Activated B cell treated with CpG ODN at 0.5 μM for 24 hours (primary cell): ENCODE measurements at regions not wholly inside any gene's neighbourhood (a gene's known extent, or its start where the extent isn't known, plus 50 kb on each side); places are given as distances from the start of the nearest gene placed in this dataset.

Experiments
- ATAC-seq: fragments of 200-7000 bp; cut with Tn5 transposase; one replicate; pipeline ENCODE4 v1.10.0; 2021; ENCODE audit warnings: low read depth, mild to moderate bottlenecking, moderate library complexity
- CTCF ChIA-PET: fragments of 350-600 bp; sonication (Branson Sonifier 250); formaldehyde crosslinking; loops from one replicate; lab custom pipeline; 2021; ENCODE audit warnings: antibody characterized with exemption; lab: Charles Lee
- POLR2A ChIA-PET: fragments of 350-600 bp; sonication (Branson Sonifier 250); formaldehyde crosslinking; loops from one replicate; lab custom pipeline; 2021; ENCODE audit warnings: antibody characterized with exemption; lab: Charles Lee
- DNase-seq: peaks from one replicate; pipeline ENCODE4 v3.0.0; 2022
- H3K27ac Mint-ChIP-seq: one replicate; pipeline ENCODE4 v1.8.0; 2020; ENCODE audit warnings: mixed read lengths
- H3K27me3 Mint-ChIP-seq: one replicate; pipeline ENCODE4 v1.8.0; 2021; ENCODE audit warnings: mixed read lengths
- H3K36me3 Mint-ChIP-seq: one replicate; pipeline ENCODE4 v1.8.0; 2021; ENCODE audit warnings: low read depth, mixed read lengths
- H3K4me1 Mint-ChIP-seq: one replicate; pipeline ENCODE4 v1.8.0; 2021; ENCODE audit warnings: mixed read lengths
- H3K4me3 Mint-ChIP-seq: one replicate; pipeline ENCODE4 v1.8.0; 2020; ENCODE audit warnings: mild to moderate bottlenecking, mixed read lengths
- H3K9me3 Mint-ChIP-seq: one replicate; pipeline ENCODE4 v1.8.0; 2020; ENCODE audit warnings: mixed read lengths
- intact Hi-C: fragments of 100-400 bp; cut with micrococcal nuclease; formaldehyde crosslinking; loops from one replicate; pipeline ENCODE4 v1.15.1; 2024
- TF ChIP-seq, protein P1 (sequence below): fragments of 200-600 bp; IDR thresholded peaks from one replicate; pipeline ENCODE4 v1.8.0; 2022; ENCODE audit warnings: antibody characterized with exemption, mild to moderate bottlenecking

- no peaks in the 10 kb centered on the region for H3K36me3 Mint-ChIP-seq
- H3K27ac Mint-ChIP-seq, result no peak overlapping the region
- POLR2A ChIA-PET, result no interaction called here
- TF ChIP-seq, protein P1, sequence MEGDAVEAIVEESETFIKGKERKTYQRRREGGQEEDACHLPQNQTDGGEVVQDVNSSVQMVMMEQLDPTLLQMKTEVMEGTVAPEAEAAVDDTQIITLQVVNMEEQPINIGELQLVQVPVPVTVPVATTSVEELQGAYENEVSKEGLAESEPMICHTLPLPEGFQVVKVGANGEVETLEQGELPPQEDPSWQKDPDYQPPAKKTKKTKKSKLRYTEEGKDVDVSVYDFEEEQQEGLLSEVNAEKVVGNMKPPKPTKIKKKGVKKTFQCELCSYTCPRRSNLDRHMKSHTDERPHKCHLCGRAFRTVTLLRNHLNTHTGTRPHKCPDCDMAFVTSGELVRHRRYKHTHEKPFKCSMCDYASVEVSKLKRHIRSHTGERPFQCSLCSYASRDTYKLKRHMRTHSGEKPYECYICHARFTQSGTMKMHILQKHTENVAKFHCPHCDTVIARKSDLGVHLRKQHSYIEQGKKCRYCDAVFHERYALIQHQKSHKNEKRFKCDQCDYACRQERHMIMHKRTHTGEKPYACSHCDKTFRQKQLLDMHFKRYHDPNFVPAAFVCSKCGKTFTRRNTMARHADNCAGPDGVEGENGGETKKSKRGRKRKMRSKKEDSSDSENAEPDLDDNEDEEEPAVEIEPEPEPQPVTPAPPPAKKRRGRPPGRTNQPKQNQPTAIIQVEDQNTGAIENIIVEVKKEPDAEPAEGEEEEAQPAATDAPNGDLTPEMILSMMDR, result no peak
- CTCF ChIA-PET, result no interaction called here
- H3K9me3 Mint-ChIP-seq, result no peaks in the 10 kb centered on the region
- ATAC-seq, result no peak
- H3K4me1 Mint-ChIP-seq, result no peaks in the 10 kb centered on the region
- peaks cover 2% of the 10 kb centered on the region for H3K27me3 Mint-ChIP-seq
- intact Hi-C loops, result no loop called here
- H3K4me3 Mint-ChIP-seq, result no peak overlapping the region
- DNase-seq, result no peak
Observed at GRCh38 chrX:57977992-57978391, 67.7 kb upstream of the ZXDA start.

DNA sequence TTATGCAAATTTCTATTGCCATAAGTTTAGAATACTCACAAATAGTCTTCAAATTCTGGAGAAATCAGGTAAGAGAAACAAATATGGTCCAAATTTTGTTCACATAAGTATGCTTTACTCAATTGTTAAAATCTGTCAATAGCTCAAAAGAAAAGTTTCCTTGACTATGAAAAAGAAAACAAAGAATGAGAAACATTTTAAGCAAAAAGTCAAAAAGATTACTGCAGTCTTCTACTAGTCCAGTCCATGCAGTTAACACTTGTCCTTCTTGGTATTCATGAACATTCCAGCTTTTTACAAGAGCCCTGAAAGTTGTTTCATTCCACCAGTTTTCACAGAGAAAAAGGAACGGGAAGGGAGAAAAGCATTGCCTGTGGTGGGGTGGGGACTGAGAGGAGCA, 54.7 kb upstream of the ZXDA start:
- DNase-seq (no peak), ATAC-seq (no peak)
- intact Hi-C loops, result no loop called here
- Mint-ChIP-seq H3K9me3 (peaks cover 10% of the 10 kb centered on the region), H3K27ac (no peak overlapping the region), H3K36me3 (no peaks in the 10 kb centered on the region), H3K4me3 (no peak overlapping the region), H3K4me1 (no peaks in the 10 kb centered on the region), H3K27me3 (no peaks in the 10 kb centered on the region)
- TF ChIP-seq, protein P1, result no peak
- CTCF ChIA-PET, result no interaction called here
- POLR2A ChIA-PET, result no interaction called here
